ENCODE measurements at regions not wholly inside any gene's neighbourhood (a gene's known extent, or its start where the extent isn't known, plus 50 kb on each side); places are given as distances from the start of the nearest gene placed in this dataset.
"Not testable (repeated sequence)": the region's sequence is repeated elsewhere in the genome, so short reads cannot be mapped to it uniquely, and the experiment has no call there.

- DNase-seq: not testable (repeated sequence)
Measured at GRCh38 chr2:91498065-91498449, 2806.6 kb downstream of the RPIA start.

- DNase-seq: not testable (repeated sequence)
Measured at GRCh38 chr2:91498513-91499250, 2807.2 kb downstream of the RPIA start.

GRCh38 chr2:91499431-91500050 lies 2808.1 kb downstream of the RPIA start:
- DNase-seq: not testable (repeated sequence)

GRCh38 chr2:91500246-91500977 lies 2808.9 kb downstream of the RPIA start:
- not testable (repeated sequence) for DNase-seq

GRCh38 chr2:91500978-91501310 lies 2809.5 kb downstream of the RPIA start:
- DNase-seq: not testable (repeated sequence)

GRCh38 chr2:91501481-91502080 lies 2810.1 kb downstream of the RPIA start:
- DNase-seq: not testable (repeated sequence)

GRCh38 chr2:91503572-91503958 lies 2812.1 kb downstream of the RPIA start:
- DNase-seq: not testable (repeated sequence)

GRCh38 chr2:91503959-91504741 lies 2812.7 kb downstream of the RPIA start:
- DNase-seq: not testable (repeated sequence)

GRCh38 chr2:91508816-91509215 lies 2817.3 kb downstream of the RPIA start:
- not testable (repeated sequence) for DNase-seq

GRCh38 chr2:91509276-91509675 lies 2817.8 kb downstream of the RPIA start:
- DNase-seq: not testable (repeated sequence)

- not testable (repeated sequence) for DNase-seq
Measured at GRCh38 chr2:91511166-91511565, 2819.7 kb downstream of the RPIA start.

GRCh38 chr2:91515966-91516365 lies 2824.5 kb downstream of the RPIA start:
- DNase-seq: not testable (repeated sequence)

- not testable (repeated sequence) for DNase-seq
Measured at GRCh38 chr2:91516669-91517068, 2825.2 kb downstream of the RPIA start.

- DNase-seq: not testable (repeated sequence)
Measured at GRCh38 chr2:91517846-91518245, 2826.4 kb downstream of the RPIA start.

GRCh38 chr2:91518361-91518981 lies 2827.0 kb downstream of the RPIA start:
- not testable (repeated sequence) for DNase-seq

- DNase-seq: not testable (repeated sequence)
Measured at GRCh38 chr2:91519359-91519758, 2827.9 kb downstream of the RPIA start.

- not testable (repeated sequence) for DNase-seq
Measured at GRCh38 chr2:91519914-91520313, 2828.4 kb downstream of the RPIA start.

- not testable (repeated sequence) for DNase-seq
Measured at GRCh38 chr2:91520523-91520922, 2829.1 kb downstream of the RPIA start.

- not testable (repeated sequence) for DNase-seq
Measured at GRCh38 chr2:91520972-91521535, 2829.6 kb downstream of the RPIA start.

- not testable (repeated sequence) for DNase-seq
Measured at GRCh38 chr2:91521944-91522343, 2830.5 kb downstream of the RPIA start.

GRCh38 chr2:91522877-91523276 lies 2831.4 kb downstream of the RPIA start:
- not testable (repeated sequence) for DNase-seq

- not testable (repeated sequence) for DNase-seq
Measured at GRCh38 chr2:91523751-91524150, 2832.3 kb downstream of the RPIA start.
